ENCODE measurements at regions not wholly inside any gene's neighbourhood (a gene's known extent, or its start where the extent isn't known, plus 50 kb on each side); places are given as distances from the start of the nearest gene placed in this dataset.

- no peak for DNase-seq
Measured at GRCh38 chr9:136597141-136597885, 51.5 kb upstream of the NOTCH1 start.

GRCh38 chr9:136596630-136597031, 50.8 kb upstream of the NOTCH1 start:
- DNase-seq = peak; percentile 79

GRCh38 chr9:136596217-136596616, 50.4 kb upstream of the NOTCH1 start:
- no peak for DNase-seq

GRCh38 chr9:136595245-136596153, 49.7 kb upstream of the NOTCH1 start:
- DNase-seq = no peak
